ENCODE measurements at regions not wholly inside any gene's neighbourhood (a gene's known extent, or its start where the extent isn't known, plus 50 kb on each side); places are given as distances from the start of the nearest gene placed in this dataset.

DNA sequence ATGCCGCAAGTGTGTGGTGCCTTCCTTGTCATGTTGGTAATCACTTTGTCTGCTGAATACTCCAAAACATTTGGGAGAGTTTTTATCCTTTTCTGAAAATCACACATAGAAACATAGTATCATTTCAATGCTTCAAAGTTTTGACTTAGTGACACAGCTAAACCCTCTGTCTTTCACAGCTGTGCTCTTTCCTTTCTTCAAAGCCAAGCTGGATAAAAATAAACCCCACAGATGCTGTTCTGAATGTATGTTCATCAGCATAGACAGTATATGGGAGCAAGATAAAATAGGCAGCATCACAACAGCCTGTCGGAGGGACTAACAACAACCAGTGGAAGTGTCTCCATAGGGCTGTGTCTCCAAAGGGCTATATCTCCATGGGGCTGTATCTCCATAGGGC is 331.3 kb upstream of the DCC start:
- Histone ChIP-seq H2AFZ (ENCODE audit: low read depth, low read length) (no peak overlapping the region), H3K27ac (ENCODE audit: low read length) (no peak overlapping the region), H3K36me3 (replicated peaks; ENCODE audit: low read depth, low read length) (peaks cover 3% of the 10 kb centered on the region), H3K4me2 (ENCODE audit: low read length) (no peak overlapping the region), H3K4me1 (ENCODE audit: low read length) (peaks cover 13% of the 10 kb centered on the region), H3K27me3 (ENCODE audit: low read depth, low read length) (no peaks in the 10 kb centered on the region), H3K9ac (ENCODE audit: low read length) (no peak overlapping the region), H3K79me2 (ENCODE audit: low read length) (no peaks in the 10 kb centered on the region), H4K20me1 (ENCODE audit: insufficient read depth, low read length) (no peaks in the 10 kb centered on the region), H3K9me3 (ENCODE audit: insufficient read depth, low read length) (no peaks in the 10 kb centered on the region), H3K4me3 (ENCODE audit: low read length) (no peak overlapping the region)
- TF ChIP-seq, protein P1, sequence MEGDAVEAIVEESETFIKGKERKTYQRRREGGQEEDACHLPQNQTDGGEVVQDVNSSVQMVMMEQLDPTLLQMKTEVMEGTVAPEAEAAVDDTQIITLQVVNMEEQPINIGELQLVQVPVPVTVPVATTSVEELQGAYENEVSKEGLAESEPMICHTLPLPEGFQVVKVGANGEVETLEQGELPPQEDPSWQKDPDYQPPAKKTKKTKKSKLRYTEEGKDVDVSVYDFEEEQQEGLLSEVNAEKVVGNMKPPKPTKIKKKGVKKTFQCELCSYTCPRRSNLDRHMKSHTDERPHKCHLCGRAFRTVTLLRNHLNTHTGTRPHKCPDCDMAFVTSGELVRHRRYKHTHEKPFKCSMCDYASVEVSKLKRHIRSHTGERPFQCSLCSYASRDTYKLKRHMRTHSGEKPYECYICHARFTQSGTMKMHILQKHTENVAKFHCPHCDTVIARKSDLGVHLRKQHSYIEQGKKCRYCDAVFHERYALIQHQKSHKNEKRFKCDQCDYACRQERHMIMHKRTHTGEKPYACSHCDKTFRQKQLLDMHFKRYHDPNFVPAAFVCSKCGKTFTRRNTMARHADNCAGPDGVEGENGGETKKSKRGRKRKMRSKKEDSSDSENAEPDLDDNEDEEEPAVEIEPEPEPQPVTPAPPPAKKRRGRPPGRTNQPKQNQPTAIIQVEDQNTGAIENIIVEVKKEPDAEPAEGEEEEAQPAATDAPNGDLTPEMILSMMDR (IDR thresholded peaks at IDR 0.05; ENCODE audit: low read depth, low read length): no peak
- no peak for TF ChIP-seq EZH2phosphoT487 (IDR thresholded peaks at IDR 0.05; ENCODE audit: low read depth)

DNA sequence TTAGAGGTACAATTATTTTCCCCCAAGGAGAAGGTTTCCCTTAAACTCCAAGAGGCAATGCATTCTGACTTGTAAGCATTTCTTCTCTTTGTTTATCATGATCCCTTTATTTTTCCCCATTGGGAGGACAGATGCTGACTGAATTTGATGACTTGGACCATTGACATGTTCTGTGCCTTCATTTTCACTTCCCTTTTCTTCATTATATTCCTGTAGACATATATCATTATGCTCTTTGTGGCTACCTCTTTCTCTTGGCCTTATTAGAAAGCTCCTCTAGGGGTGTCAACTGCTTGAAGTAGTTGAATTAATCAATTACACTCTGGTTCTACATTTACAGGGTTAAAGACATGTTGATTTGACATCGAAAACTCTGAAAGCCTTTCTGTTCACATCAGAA is 330.0 kb upstream of the DCC start:
- no peak overlapping the region for H3K4me2 ChIP-seq (ENCODE audit: low read length)
- H3K36me3 ChIP-seq (replicated peaks; ENCODE audit: low read depth, low read length): no peaks in the 10 kb centered on the region
- H4K20me1 ChIP-seq (ENCODE audit: insufficient read depth, low read length): no peaks in the 10 kb centered on the region
- no peaks in the 10 kb centered on the region for H3K9me3 ChIP-seq (ENCODE audit: insufficient read depth, low read length)
- H3K27ac ChIP-seq (ENCODE audit: low read length): no peak overlapping the region
- peaks cover 13% of the 10 kb centered on the region for H3K4me1 ChIP-seq (ENCODE audit: low read length)
- no peak overlapping the region for H3K4me3 ChIP-seq (ENCODE audit: low read length)
- no peak overlapping the region for H3K9ac ChIP-seq (ENCODE audit: low read length)
- H3K79me2 ChIP-seq (ENCODE audit: low read length): no peaks in the 10 kb centered on the region
- H2AFZ ChIP-seq (ENCODE audit: low read depth, low read length): no peak overlapping the region
- no peaks in the 10 kb centered on the region for H3K27me3 ChIP-seq (ENCODE audit: low read depth, low read length)
- TF ChIP-seq EZH2phosphoT487 (IDR thresholded peaks at IDR 0.05; ENCODE audit: low read depth): no peak
- TF ChIP-seq, protein P1 (IDR thresholded peaks at IDR 0.05; ENCODE audit: low read depth, low read length): no peak

DNA sequence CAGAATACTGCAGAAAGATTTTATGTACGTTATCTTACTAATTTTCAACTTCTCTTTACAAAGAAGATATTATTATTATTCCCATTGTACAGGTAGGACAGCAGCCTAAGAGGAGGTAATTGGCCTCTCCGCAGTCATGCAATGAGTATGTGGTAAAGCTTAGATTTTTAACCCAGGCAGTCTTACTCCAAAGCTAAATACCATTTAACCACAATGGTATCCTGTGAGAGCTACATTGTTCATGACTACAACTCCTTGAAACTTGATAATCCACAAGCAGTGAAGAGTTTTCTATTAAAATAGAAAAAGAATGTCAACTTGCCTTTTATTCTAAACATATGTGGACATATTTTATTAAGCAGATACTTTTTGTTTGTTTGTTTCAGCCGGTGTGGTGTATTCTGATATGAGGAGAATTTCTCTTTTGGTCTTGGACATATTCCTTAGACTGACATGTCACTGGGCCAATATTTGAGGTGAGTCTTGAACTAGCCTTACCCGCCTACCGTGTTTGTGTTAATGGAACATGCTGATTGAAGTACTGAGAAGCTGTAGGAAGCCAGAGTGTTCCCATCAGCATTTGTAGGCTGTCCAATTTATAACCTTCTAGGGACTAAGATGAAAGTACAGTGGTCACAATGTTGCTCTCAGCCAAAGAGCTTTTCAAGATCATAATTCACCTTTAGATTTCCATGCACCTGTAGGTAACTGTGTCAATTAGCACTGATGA is 293.9 kb upstream of the DCC start:
- Histone ChIP-seq H3K79me2 (ENCODE audit: low read length) (no peaks in the 10 kb centered on the region), H3K4me2 (ENCODE audit: low read length) (no peak overlapping the region), H3K9ac (ENCODE audit: low read length) (no peak overlapping the region), H3K36me3 (replicated peaks; ENCODE audit: low read depth, low read length) (no peaks in the 10 kb centered on the region), H3K4me1 (ENCODE audit: low read length) (peaks cover 4% of the 10 kb centered on the region; the same call in 1 of the 2 replicates), H3K4me3 (ENCODE audit: low read length) (no peak overlapping the region), H2AFZ (ENCODE audit: low read depth, low read length) (no peak overlapping the region), H3K9me3 (ENCODE audit: insufficient read depth, low read length) (no peaks in the 10 kb centered on the region), H3K27ac (ENCODE audit: low read length) (no peak overlapping the region), H3K27me3 (ENCODE audit: low read depth, low read length) (no peaks in the 10 kb centered on the region), H4K20me1 (ENCODE audit: insufficient read depth, low read length) (no peaks in the 10 kb centered on the region)
- TF ChIP-seq, protein P1 (IDR thresholded peaks at IDR 0.05; ENCODE audit: low read depth, low read length): no peak
- TF ChIP-seq EZH2phosphoT487 (IDR thresholded peaks at IDR 0.05; ENCODE audit: low read depth): no peak

DNA sequence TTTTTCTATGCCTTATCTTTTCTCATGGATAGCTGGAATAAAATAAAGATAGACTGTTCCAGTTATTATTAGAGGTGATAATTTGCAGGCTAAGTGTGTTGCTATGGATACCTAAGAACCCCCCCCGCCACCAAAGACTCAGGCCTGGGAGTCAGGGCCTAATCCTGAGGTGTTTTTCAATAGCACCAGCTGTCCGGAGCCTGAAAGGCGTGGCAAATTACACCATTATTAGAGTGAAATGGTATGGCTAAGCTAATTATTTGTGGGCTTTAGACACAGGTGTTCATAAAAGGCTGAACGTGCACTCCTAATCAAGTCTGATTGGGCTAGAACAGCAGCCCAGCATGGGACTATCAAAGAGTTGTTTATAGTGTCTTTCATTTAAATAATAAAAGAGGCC is 293.2 kb upstream of the DCC start:
- Histone ChIP-seq H3K4me1 (ENCODE audit: low read length) (peaks cover 4% of the 10 kb centered on the region; the same call in 1 of the 2 replicates), H3K79me2 (ENCODE audit: low read length) (no peaks in the 10 kb centered on the region), H2AFZ (ENCODE audit: low read depth, low read length) (no peak overlapping the region), H3K4me2 (ENCODE audit: low read length) (no peak overlapping the region), H3K27me3 (ENCODE audit: low read depth, low read length) (no peaks in the 10 kb centered on the region), H3K27ac (ENCODE audit: low read length) (no peak overlapping the region), H3K36me3 (replicated peaks; ENCODE audit: low read depth, low read length) (no peaks in the 10 kb centered on the region), H3K4me3 (ENCODE audit: low read length) (no peak overlapping the region), H3K9ac (ENCODE audit: low read length) (no peak overlapping the region), H3K9me3 (ENCODE audit: insufficient read depth, low read length) (no peaks in the 10 kb centered on the region), H4K20me1 (ENCODE audit: insufficient read depth, low read length) (no peaks in the 10 kb centered on the region)
- TF ChIP-seq, protein P1 (IDR thresholded peaks at IDR 0.05; ENCODE audit: low read depth, low read length): no peak
- no peak for TF ChIP-seq EZH2phosphoT487 (IDR thresholded peaks at IDR 0.05; ENCODE audit: low read depth)
